OCI-LY1 (cell line): ENCODE measurements at regions not wholly inside any gene's neighbourhood (a gene's known extent, or its start where the extent isn't known, plus 50 kb on each side); places are given as distances from the start of the nearest gene placed in this dataset.

Experiments
- EZH2 ChIP-seq: fragments of 200-600 bp; sonication (generic), shearing (Covaris generic); IDR thresholded peaks from 2 replicates; pipeline ENCODE4 v1.8.0; 2017; ENCODE audit warnings: borderline replicate concordance, mixed run types, mild to moderate bottlenecking, antibody characterized with exemption, low read length, moderate library complexity, mixed read lengths
- TF ChIP-seq, protein P1 (sequence below): fragments of 200-600 bp; sonication (generic), shearing (Covaris generic); IDR thresholded peaks from 2 replicates; pipeline ENCODE4 v1.5.1; 2017; ENCODE audit warnings: mild to moderate bottlenecking, antibody characterized with exemption, low read length, moderate library complexity, mixed read lengths

- TF ChIP-seq, protein P1, sequence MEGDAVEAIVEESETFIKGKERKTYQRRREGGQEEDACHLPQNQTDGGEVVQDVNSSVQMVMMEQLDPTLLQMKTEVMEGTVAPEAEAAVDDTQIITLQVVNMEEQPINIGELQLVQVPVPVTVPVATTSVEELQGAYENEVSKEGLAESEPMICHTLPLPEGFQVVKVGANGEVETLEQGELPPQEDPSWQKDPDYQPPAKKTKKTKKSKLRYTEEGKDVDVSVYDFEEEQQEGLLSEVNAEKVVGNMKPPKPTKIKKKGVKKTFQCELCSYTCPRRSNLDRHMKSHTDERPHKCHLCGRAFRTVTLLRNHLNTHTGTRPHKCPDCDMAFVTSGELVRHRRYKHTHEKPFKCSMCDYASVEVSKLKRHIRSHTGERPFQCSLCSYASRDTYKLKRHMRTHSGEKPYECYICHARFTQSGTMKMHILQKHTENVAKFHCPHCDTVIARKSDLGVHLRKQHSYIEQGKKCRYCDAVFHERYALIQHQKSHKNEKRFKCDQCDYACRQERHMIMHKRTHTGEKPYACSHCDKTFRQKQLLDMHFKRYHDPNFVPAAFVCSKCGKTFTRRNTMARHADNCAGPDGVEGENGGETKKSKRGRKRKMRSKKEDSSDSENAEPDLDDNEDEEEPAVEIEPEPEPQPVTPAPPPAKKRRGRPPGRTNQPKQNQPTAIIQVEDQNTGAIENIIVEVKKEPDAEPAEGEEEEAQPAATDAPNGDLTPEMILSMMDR: no peak
- TF ChIP-seq EZH2: no peak
Measured at GRCh38 chr11:42598341-42598740, 713.5 kb upstream of the API5 start.
